Tibial nerve (tissue), 3 donors: ENCODE measurements at regions not wholly inside any gene's neighbourhood (a gene's known extent, or its start where the extent isn't known, plus 50 kb on each side); places are given as distances from the start of the nearest gene placed in this dataset.

Experiments used
- POLR2A ChIP-seq, 2 donors: fragments of 450-650 bp; IDR thresholded peaks; one replicate each; pipeline ENCODE4 v1.6.1; 2017; ENCODE audit warnings: antibody characterized with exemption in 2 of 2, mild to moderate bottlenecking in 2 of 2, moderate library complexity in 2 of 2
- TF ChIP-seq, protein P1 (sequence below), 5 experiments: fragments of 200-600 bp in 3 of 5; fragments of 450-650 bp in 2 of 5; sonication (generic) in 3 of 5; IDR thresholded peaks; one replicate each; pipeline ENCODE4 v1.5.1; 2016 to 2019; ENCODE audit warnings: antibody characterized with exemption in 5 of 5, mild to moderate bottlenecking in 3 of 5, moderate library complexity in 2 of 5

DNA sequence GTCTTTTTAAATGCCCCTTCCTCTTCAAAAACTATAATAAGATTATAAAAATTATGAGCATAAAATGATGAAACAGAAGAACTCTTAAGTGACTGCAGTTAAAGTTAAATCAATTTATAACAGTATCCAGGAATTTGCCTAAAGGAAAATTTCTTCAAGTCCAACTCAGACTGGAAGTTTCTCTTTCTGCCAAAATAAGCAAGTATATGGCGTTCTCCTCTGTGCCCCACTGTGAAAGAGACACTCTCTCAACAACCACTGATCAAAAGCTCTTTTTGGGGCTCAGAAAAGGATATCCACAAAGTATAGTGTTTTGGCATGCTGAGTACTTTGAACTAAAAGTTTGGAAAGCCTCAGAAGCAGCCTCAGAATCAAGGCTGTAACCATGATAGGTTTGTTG, 139.9 kb downstream of the SKIDA1 start:
- TF ChIP-seq, protein P1, sequence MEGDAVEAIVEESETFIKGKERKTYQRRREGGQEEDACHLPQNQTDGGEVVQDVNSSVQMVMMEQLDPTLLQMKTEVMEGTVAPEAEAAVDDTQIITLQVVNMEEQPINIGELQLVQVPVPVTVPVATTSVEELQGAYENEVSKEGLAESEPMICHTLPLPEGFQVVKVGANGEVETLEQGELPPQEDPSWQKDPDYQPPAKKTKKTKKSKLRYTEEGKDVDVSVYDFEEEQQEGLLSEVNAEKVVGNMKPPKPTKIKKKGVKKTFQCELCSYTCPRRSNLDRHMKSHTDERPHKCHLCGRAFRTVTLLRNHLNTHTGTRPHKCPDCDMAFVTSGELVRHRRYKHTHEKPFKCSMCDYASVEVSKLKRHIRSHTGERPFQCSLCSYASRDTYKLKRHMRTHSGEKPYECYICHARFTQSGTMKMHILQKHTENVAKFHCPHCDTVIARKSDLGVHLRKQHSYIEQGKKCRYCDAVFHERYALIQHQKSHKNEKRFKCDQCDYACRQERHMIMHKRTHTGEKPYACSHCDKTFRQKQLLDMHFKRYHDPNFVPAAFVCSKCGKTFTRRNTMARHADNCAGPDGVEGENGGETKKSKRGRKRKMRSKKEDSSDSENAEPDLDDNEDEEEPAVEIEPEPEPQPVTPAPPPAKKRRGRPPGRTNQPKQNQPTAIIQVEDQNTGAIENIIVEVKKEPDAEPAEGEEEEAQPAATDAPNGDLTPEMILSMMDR (IDR thresholded peaks at IDR 0.05), result no peak
- TF ChIP-seq POLR2A (IDR thresholded peaks at IDR 0.05), result no peak
